Renal pelvis (tissue), 1 donor: ENCODE measurements at regions not wholly inside any gene's neighbourhood (a gene's known extent, or its start where the extent isn't known, plus 50 kb on each side); places are given as distances from the start of the nearest gene placed in this dataset.

Experiments
- DNase-seq: peaks from one replicate; pipeline ENCODE4 v3.0.0-alpha.2; 2013

DNA sequence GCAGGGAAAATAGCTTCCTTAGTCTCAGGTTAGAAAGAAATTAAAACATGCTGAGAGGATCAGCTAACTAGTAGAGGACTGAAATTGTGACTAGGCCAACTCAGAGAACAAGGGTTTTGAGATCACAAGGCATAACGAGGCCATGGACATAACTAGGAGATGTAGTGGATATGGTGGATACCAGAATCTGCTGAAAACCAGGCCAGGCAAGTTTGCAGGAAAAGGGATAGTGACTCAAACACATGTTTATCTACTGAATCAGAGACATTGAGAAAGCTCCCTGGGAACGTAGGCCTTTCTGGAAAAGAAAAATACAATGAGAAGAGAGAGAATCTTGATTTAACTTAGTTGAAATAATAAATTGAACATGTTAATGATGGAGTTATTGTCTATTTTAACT, 326.5 kb upstream of the GBE1 start:
- DNase-seq: no peak

DNA sequence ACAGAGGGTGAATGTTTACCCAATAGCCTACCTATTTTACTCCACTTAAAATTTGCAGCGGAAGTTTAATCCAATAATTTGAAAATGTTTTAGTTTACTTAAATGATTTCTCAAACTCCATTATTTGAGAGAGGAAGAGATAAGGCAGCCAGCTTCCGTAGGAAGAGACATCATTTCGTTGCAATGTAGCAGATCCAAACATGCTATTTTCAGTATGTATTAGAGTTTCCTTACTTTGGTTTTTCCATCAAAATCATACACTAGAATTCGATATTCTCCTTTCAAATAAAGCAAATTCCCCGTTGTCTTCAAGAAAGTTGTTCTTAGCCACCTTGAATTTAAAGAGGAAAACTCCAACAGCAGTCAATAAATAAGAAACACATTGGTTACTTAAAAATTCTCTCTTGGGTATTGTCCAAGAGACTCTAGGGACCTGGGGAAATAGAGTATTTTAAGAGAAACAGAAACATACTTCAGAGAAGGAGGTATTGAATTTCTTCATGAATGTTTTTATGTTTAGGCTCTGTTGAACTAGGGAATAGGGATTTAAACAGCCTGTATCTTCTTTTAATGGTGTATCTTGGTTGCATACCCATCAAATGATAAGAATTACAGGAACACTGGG, 324.5 kb upstream of the GBE1 start:
- DNase-seq: no peak

DNA sequence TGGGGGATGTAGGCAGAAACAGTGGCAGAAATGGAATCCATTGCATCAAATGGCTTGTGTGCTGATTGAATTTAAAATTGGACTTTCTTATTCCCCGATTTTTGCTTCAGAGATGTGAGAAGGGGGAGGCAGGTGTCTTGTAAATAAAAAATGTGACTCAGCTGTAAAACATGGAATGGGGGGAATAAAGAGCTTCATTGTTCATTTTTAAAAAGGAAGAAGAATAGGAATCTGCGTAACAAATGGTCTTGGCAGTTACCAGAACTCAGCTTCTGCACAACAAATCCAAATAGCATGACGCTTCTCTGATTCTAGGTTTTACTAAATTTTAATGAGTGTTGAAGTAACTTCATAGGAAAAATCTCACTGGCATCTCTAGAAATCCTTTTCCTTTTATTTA, 323.9 kb upstream of the GBE1 start:
- no peak for DNase-seq

DNA sequence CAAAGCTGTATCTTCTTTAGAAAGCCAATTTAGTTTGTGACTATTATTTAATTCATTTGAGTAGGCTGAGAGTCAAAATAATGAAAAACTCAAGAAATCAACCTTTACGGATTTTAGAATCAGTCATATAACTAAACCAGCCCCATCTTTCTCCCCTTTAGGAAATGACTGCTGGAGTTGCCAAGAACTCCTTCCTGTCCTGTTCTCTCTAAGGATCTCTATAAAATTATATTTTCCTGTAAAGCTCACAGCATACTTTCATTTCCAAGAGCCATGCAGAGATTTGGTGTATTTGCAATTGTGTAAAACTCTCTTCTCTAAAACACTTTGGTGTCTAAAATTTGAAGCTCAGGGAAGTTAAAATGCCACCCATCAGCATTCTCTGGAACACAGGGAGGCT, 323.4 kb upstream of the GBE1 start:
- no peak for DNase-seq

DNA sequence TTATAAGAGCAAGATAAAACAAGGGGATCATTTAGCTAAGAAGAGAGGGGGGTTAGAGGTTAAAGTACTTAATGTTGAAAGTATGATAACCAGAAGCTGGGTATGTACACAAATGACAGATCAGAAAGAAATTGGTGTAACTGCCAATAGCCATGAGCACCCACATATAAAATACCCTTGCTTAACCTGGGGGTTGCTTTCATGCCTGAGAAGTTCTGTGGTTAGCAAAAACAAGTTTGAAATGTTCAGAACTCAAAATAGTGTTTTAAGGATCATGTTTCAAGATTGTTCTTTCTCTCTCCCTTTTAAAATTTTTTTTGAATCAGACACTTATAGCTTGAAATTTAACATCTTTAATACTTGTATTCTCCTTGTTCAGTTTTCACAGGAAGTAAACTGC, 321.4 kb upstream of the GBE1 start:
- DNase-seq: no peak

DNA sequence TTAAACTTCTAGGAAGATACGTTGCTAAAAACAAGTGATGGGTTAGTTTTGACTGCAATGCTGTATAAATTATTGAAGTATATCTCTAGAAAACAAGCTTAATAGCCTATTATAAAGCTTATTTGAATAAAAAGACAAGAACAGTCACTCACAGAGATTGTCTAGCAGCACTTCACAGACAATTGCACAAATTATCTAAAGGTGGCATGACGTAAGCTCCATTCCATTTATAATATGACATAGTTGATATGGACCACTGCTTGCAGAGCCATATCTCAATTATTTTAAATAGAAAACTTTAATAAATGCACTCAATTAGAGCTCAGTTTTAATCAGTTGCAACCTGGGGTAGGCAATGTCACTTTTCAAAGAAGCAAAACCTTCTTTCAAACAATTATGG, 319.9 kb upstream of the GBE1 start:
- no peak for DNase-seq

DNA sequence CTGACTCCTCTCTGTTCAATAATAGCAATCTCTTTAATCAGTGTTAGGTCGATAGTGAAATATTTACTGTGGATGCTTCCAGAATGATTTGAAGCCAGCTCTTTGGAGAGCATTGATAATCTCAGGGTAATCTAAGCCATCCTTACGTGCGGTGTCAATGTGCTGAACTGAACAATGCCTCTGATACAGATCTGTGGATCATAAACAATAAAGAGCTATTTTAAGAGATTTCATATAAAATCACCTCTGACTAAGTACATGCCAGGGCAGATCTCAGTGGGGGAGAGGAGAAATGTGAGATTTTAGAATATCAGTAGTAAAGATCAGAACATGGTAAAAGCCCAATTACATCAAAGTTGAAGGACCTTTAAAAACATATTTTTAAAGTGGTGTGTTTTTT, 319.3 kb upstream of the GBE1 start:
- no peak for DNase-seq

DNA sequence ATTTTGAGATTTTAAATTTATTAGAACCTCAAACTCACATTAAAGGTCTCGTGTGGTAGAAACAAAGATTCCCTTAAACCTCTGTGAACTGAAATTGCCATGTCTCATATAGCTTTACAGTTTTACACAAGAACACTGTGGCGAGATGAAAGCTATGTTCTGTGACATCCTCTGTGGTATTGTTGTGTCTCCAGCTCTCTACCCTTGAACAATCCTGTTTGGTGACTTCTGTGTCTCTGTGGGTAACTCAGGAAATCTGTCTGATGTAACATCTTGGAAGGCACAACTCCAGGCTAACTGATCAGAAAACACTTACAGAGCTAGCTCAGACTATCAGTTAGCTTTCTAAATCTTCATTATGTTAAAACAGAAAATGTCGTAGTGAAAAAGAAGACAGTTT, 318.8 kb upstream of the GBE1 start:
- DNase-seq: no peak

DNA sequence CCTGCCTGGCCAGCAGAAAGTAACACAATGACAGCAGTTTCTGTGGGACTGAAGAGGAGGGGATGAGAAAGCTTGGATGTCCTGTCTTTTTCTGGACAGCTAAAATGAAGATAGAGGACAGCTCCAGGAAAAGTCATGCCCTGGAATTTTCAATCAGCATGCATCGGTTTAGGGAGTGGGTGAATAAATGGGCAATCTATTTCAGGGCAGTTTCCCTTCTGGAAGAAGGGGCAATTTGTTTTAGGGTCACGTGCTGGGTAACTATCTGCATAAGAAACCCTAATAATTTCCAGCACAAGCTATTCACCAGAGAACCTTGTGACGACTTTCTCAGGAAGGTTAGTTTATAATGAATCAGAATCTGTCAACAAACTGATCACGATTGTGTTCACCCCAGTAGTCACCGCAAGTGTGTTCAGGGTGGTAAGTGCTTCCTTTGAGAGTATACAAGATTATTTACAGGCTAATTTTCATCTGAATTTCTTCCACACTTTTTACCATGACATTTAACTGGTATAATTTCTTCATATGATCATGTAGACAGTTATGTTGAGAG, 318.0 kb upstream of the GBE1 start:
- no peak for DNase-seq

DNA sequence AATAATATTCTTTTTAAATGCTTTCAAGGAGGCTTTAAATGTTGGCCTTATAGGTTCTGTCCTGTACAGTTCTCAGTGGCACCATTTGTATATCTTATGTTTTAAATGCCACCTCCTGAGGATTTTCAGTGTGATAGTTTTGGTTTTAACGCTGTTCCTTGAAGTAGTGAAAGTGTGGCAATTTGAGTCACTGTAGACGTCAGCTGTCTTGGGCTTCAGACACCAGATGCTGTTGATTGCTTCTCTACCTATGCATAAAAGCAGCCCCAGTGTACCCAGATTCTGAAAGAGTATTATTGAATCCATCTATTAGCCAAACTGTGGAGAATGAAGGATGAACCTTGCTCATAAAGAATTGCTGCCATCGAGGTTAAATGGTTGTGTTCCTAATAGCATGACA, 316.8 kb upstream of the GBE1 start:
- DNase-seq: no peak

DNA sequence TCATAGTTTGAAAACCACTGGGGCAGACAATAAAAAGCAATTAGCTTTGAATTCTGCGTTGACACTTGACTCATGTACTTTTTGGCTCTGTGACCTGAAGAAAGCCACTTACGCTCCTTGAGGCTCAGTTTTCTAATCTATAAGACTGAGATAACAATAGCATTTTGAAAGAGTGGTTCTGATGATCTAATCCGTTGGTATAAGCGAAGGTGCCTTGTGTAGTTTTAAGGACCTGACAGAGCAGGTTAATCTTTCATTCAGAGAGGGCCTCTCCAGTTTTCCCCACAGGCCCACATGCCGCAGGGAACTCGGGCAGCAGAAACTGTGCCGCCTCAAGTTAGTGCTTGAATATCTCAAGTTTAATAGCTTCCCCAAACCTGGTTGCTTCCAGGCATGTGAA, 306.0 kb upstream of the GBE1 start:
- DNase-seq: no peak

DNA sequence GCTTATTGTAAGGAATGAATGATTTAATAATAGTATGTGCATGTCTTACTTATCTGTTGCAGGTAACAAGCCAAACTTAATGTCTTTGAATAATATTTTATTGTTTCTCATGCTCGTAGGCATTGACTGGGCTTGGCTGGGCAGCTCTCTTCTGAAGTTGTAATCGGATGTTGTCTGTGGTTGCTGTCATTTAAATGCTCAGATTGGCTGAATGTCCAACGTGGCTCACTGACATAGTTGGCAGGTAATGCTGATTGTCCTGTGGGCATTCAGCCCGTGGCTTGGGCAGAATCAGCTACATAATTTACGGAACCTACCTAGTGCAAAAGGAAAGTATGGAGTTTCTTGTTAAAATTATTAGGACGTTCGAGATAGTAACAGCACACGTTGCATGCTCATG, 297.4 kb upstream of the GBE1 start:
- DNase-seq: no peak

DNA sequence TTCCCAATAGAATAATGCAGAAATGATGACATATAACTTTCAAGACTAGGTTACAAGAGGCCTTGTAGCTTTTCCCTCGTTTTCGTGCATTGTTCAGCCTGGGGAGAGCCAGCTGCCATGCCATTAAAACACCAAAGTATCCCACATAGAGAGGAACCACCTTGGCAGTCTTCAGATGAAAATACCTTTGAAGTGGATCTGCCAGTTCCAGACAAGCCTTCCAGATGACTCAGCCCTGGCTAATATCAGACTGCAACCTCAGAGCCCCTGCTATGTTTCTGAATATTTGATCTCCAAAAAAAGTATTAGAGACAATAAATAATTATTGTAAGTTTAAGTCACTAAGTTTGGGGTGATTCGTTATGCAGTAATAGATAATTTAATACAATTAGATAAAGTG, 294.3 kb upstream of the GBE1 start:
- DNase-seq: no peak

DNA sequence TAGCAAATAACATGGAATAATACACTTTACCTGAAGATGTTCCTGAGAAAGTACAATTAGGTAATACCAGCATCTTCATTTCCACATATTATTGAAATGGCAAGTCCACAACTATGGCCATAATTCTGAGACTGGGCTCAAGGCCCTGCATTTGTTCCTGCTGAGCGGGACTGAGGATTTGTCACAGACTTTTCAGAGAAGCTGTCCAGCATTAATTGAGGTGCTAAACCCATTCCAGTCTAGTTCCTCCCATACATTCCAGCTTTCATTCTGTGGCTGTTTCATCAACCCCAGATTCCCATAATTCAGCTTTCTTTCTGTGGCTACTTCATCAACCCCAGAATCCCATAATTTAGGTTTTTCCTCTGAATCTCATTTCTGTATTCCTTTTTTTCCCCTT, 293.4 kb upstream of the GBE1 start:
- DNase-seq: no peak

DNA sequence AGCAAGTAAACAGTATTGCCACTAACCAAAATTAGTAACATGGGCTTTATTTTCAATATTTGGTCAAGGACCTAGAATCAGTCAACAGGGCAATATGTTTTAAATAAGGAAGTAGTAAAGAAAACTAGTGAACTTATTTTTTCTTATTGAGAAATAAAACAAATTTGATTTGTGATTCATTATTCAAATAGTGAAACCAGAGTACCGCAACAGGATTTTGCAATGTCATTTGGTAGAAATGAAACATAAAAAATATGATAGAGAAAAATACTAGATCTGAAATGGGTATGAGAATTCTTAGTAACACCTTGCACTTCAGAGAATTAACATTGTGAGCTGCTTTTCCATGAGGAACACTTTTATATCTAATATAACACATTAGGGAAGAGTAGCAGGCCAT, 291.8 kb upstream of the GBE1 start:
- no peak for DNase-seq

DNA sequence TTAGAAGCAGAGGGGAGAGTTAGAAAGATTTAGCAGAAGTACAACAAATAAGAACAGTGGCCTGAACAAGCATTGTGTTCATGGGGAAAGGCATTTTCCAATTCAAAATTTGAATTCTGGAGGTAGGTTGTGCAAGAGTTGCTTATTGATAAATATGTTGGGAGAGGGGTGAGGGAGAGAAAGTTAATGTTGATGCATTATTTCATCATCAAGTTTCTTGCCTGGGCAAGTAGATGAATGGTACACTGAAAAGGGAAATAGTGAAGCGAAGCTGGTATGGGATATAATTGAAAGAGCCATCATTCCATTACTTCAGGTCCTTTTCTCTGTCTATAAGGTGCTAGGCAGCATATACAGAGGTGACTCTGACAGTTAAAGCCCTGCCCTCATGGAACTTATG, 288.9 kb upstream of the GBE1 start:
- no peak for DNase-seq

DNA sequence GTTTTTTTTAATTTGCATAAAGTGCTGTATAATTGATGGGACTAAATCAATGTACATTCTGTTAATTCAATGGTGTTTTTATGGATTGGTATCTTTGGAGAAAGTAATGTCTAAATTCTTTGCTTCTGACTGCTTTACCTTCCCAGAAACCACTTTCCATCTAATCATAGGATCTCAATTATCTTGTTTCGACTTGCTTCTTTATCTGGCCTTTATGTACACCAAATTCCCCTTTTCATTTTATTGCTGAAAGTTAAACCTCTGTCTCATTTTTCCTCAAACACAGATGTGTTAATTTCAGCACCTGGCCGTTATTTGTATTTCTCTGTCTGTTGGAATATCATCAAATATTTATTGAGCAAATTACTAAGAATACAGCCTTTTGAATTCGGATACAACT, 287.3 kb upstream of the GBE1 start:
- no peak for DNase-seq

DNA sequence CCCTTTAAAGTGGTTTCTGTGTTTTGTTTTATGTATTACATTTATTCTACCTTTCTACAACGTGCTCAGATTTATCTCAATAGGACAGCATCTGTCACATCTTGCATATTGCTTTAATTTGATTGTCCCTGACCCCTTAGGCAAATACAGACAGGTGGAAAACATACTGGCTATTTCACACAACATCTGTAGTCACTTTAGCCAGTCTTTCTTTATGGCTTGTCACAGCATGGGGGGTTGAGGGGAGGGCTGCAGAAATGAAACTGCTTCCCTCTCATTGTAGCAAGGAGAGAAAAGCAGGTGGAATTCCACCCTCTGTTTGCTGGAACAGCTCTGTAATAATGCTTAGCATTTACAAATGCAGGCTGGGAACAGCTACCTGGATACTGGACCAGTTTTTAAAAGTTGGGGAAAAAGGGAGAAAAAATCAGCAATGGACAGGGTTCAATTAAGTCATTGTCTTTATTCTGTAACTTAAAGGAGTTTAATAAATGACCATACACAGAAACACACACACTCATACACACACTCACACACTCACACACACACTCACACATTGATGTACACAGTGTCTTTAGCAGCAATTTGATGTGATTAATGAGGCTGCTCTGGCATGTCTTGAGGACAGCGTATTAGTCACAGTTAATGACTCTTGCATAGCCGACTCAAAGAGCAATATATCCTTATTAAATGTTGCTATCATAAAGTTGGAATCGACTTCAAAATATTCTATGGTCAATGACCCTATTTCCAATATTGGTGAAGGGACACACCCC, 283.7 kb upstream of the GBE1 start:
- peak; percentile 43 for DNase-seq

DNA sequence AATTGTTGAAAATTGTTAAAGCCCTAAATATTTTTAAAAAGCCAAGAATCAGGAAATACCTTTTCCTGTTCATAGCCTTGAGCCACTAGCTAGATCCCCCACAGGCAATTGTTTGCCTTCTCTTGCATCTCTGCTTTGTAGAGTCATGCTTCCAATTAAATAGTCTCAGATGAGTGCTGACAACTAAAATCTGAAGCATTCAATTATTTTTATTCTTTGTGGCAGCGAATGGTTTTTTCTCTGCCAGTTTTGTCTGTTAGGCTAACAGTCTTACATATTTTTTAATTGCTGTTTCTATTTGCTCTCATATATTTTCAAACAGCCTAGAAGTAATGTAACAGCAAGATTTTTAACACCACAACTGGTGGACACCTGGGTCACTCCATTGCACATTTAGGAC, 277.1 kb upstream of the GBE1 start:
- DNase-seq: no peak

DNA sequence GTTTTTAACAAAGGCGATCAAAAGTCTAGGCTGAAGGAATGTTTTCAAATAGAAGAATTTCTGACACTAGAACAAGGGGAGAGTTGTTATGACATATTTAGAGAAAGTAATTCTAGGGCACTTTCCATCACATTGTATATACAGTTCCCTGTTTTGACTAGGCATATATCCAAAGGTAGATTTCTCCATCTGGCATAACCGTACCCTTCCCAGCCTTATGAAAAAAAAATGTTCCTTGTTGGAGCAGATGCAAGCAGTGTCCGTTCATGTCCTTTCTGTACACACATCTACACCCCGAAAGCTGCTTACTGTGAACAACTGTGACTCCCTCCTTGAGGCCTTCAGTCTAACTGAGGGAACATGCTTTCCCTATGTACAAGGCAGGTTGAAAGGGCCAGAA, 271.7 kb upstream of the GBE1 start:
- DNase-seq: no peak

DNA sequence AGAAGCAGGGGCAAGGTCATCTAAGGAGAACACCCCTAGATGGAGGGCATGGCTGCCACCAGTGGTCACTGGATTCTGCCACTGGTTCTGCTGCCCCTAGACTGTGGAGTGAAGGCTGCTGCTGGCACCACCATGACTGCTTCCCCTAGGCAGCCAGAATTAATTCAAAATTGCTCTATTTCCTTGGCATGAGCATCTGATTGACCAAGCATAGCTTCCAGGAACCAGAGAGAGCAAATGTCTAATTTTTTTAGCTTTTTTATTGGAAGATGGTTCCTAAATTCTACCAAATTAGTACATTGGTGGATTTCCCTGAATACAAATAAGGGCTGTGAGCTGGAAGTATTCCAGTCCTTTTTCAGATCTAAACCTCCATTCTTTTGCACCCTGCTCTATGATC, 270.2 kb upstream of the GBE1 start:
- no peak for DNase-seq

DNA sequence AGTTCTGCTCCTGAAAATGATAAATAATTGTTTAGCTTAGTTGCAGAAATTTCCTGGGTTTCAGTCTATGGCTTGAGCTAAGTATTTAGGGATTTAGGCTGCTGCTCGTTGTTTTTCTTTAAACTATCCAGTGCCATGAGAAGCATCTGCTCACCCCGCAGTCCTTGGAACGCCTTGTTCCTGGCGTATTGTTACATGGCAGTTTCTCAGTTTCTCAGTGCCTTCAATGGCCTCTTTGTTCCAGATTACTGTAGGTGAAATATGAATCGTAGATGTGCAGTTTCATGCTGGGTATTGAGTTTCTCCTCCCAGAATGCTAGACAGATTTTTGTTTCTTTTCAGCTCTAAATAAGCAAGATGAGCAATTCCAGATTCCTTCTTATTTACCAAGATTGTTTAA, 269.5 kb upstream of the GBE1 start:
- no peak for DNase-seq

DNA sequence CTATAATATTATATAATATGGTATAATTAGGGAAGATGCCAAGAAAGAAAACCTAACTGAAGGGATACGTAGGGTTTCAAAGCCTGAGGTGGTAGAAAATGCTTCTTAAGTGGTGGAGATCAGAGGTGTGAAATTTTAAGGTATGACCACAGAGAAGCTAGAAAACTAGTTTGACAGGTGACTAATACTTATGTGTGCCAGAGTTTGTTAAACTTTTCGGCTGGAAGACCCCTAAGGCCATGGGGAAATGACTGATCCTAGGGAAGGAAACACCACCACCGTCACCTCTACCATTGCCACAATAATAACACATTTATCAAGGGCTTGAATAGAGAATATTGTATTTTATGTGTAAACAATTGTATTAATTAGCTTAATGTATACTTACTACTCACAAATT, 261.4 kb upstream of the GBE1 start:
- no peak for DNase-seq

DNA sequence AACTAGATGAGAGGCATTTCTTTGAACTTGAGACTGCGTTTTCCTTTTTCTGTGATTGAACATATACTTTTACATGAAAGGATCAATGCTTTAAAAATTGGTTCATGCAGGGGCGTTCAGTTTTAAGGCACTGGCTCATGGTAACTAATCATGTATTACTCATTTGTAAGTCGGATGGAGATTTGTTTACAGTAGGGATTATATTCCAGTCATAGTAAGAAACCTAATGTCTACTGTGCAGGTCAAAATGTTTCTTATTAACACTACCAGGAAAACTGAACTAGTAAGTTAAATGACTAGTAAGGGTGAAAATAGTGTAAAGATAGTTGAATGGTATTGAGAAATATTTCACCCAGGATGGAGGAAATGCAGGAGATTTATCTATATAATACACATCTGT, 258.8 kb upstream of the GBE1 start:
- DNase-seq: no peak
